ENCODE measurements at regions not wholly inside any gene's neighbourhood (a gene's known extent, or its start where the extent isn't known, plus 50 kb on each side); places are given as distances from the start of the nearest gene placed in this dataset.

GRCh38 chr2:228261546-228261945, 80.1 kb upstream of the SPHKAP start:
- Histone ChIP-seq H3K27me3 (ENCODE audit: insufficient read depth, low read length) (no peaks in the 10 kb centered on the region), H4K20me1 (ENCODE audit: insufficient read depth, low read length) (no peaks in the 10 kb centered on the region), H3F3A (ENCODE audit: insufficient read depth, low read length) (no peaks in the 10 kb centered on the region), H3K4me3 (ENCODE audit: low read depth, low read length, poor library complexity, severe bottlenecking) (no peak overlapping the region), H3K9me3 (ENCODE audit: low read length) (no peaks in the 10 kb centered on the region), H3K36me3 (ENCODE audit: insufficient read depth, low read length) (no peaks in the 10 kb centered on the region), H3K9ac (ENCODE audit: low read length) (no peak overlapping the region), H3K79me2 (ENCODE audit: insufficient read depth, low read length) (no peaks in the 10 kb centered on the region), H3K4me2 (ENCODE audit: low read length) (no peak overlapping the region), H2AFZ (ENCODE audit: low read length) (no peak overlapping the region), H3K27ac (ENCODE audit: low read depth, low read length, poor library complexity, severe bottlenecking) (no peak overlapping the region), H3K4me1 (ENCODE audit: insufficient read depth, low read length, severe bottlenecking) (no peaks in the 10 kb centered on the region), H3K9me2 (ENCODE audit: low read depth, low read length) (no peaks in the 10 kb centered on the region)
- no peak for TF ChIP-seq CTCF (IDR thresholded peaks at IDR 0.05; ENCODE audit: low read length)
- no peak for TF ChIP-seq EZH2 (IDR thresholded peaks at IDR 0.05; ENCODE audit: borderline replicate concordance, low read length)

GRCh38 chr2:228257379-228257778, 75.9 kb upstream of the SPHKAP start:
- H4K20me1 ChIP-seq (ENCODE audit: insufficient read depth, low read length) = no peaks in the 10 kb centered on the region

GRCh38 chr2:228253752-228254151, 72.3 kb upstream of the SPHKAP start:
- no peak overlapping the region for H3K4me2 ChIP-seq (ENCODE audit: low read length)
- TF ChIP-seq EZH2 (IDR thresholded peaks at IDR 0.05; ENCODE audit: borderline replicate concordance, low read length) (no peak), CTCF (IDR thresholded peaks at IDR 0.05; ENCODE audit: low read length) (no peak)
- H3F3A ChIP-seq (ENCODE audit: insufficient read depth, low read length) = no peaks in the 10 kb centered on the region
- no peak overlapping the region for H3K9ac ChIP-seq (ENCODE audit: low read length)
- H3K9me2 ChIP-seq (ENCODE audit: low read depth, low read length) = no peaks in the 10 kb centered on the region
- no peak overlapping the region for H2AFZ ChIP-seq (ENCODE audit: low read length)
- no peak overlapping the region for H3K4me3 ChIP-seq (ENCODE audit: low read depth, low read length, poor library complexity, severe bottlenecking)
- no peaks in the 10 kb centered on the region for H3K4me1 ChIP-seq (ENCODE audit: insufficient read depth, low read length, severe bottlenecking)
- no peaks in the 10 kb centered on the region for H3K79me2 ChIP-seq (ENCODE audit: insufficient read depth, low read length)
- no peak overlapping the region for H3K27ac ChIP-seq (ENCODE audit: low read depth, low read length, poor library complexity, severe bottlenecking)
- no peaks in the 10 kb centered on the region for H3K9me3 ChIP-seq (ENCODE audit: low read length)
- H3K36me3 ChIP-seq (ENCODE audit: insufficient read depth, low read length) = no peaks in the 10 kb centered on the region
- no peaks in the 10 kb centered on the region for H3K27me3 ChIP-seq (ENCODE audit: insufficient read depth, low read length)
- H4K20me1 ChIP-seq (ENCODE audit: insufficient read depth, low read length) = no peaks in the 10 kb centered on the region

More at GRCh38 chr2:228257379-228257778, 75.9 kb upstream of the SPHKAP start:
- TF ChIP-seq EZH2 (IDR thresholded peaks at IDR 0.05; ENCODE audit: borderline replicate concordance, low read length) (no peak), CTCF (IDR thresholded peaks at IDR 0.05; ENCODE audit: low read length) (no peak)
- Histone ChIP-seq H3K4me2 (ENCODE audit: low read length) (no peak overlapping the region), H3K79me2 (ENCODE audit: insufficient read depth, low read length) (no peaks in the 10 kb centered on the region), H3K27me3 (ENCODE audit: insufficient read depth, low read length) (no peaks in the 10 kb centered on the region), H3K9ac (ENCODE audit: low read length) (no peak overlapping the region), H3K9me2 (ENCODE audit: low read depth, low read length) (no peaks in the 10 kb centered on the region), H3F3A (ENCODE audit: insufficient read depth, low read length) (no peaks in the 10 kb centered on the region), H3K4me3 (ENCODE audit: low read depth, low read length, poor library complexity, severe bottlenecking) (no peak overlapping the region), H3K36me3 (ENCODE audit: insufficient read depth, low read length) (no peaks in the 10 kb centered on the region), H3K4me1 (ENCODE audit: insufficient read depth, low read length, severe bottlenecking) (no peaks in the 10 kb centered on the region), H3K27ac (ENCODE audit: low read depth, low read length, poor library complexity, severe bottlenecking) (no peak overlapping the region), H2AFZ (ENCODE audit: low read length) (no peak overlapping the region), H3K9me3 (ENCODE audit: low read length) (no peaks in the 10 kb centered on the region)
